CD4-positive, alpha-beta T cell treated with Interleukin-2 at 100 ng/mL for 4 hours (primary cell): ENCODE measurements at regions not wholly inside any gene's neighbourhood (a gene's known extent, or its start where the extent isn't known, plus 50 kb on each side); places are given as distances from the start of the nearest gene placed in this dataset.
"Not testable (repeated sequence)": the region's sequence is repeated elsewhere in the genome, so short reads cannot be mapped to it uniquely, and the experiment has no call there.

Source experiments
- DNase-seq: peaks from one replicate; pipeline ENCODE4 v3.0.0-alpha.2; 2020; ENCODE audit warnings: low spot score

- DNase-seq, result no peak
These were observed 758.4 kb upstream of the TMEFF2 start for GRCh38 chr2:192953116-192953515.

- no peak for DNase-seq
These were observed 757.5 kb upstream of the TMEFF2 start for GRCh38 chr2:192952245-192952644.

- no peak for DNase-seq
These were observed 753.6 kb upstream of the TMEFF2 start for GRCh38 chr2:192948316-192948715.

- DNase-seq, result no peak
These were observed 752.6 kb upstream of the TMEFF2 start for GRCh38 chr2:192947352-192947751.

GRCh38 chr2:192940767-192941166, 746.0 kb upstream of the TMEFF2 start:
- DNase-seq, result no peak

- DNase-seq, result no peak
These were observed 737.6 kb upstream of the TMEFF2 start for GRCh38 chr2:192932376-192932775.

GRCh38 chr2:192921631-192922030, 726.9 kb upstream of the TMEFF2 start:
- DNase-seq, result not testable (repeated sequence)

- no peak for DNase-seq
These were observed 706.7 kb upstream of the TMEFF2 start for GRCh38 chr2:192901446-192901845.

- DNase-seq, result no peak
These were observed 704.7 kb upstream of the TMEFF2 start for GRCh38 chr2:192899466-192899865.

GRCh38 chr2:192893976-192894375, 699.2 kb upstream of the TMEFF2 start:
- not testable (repeated sequence) for DNase-seq

- DNase-seq, result no peak
These were observed 693.4 kb upstream of the TMEFF2 start for GRCh38 chr2:192888109-192888508.

GRCh38 chr2:192887337-192887736, 692.6 kb upstream of the TMEFF2 start:
- no peak for DNase-seq

- DNase-seq, result no peak
These were observed 691.9 kb upstream of the TMEFF2 start for GRCh38 chr2:192886636-192887035.

GRCh38 chr2:192885569-192886160, 690.9 kb upstream of the TMEFF2 start:
- no peak for DNase-seq

GRCh38 chr2:192877159-192877558, 682.4 kb upstream of the TMEFF2 start:
- DNase-seq, result no peak

- DNase-seq, result no peak
These were observed 682.0 kb upstream of the TMEFF2 start for GRCh38 chr2:192876698-192877097.

GRCh38 chr2:192854706-192855105, 660.0 kb upstream of the TMEFF2 start:
- no peak for DNase-seq

- DNase-seq, result no peak
These were observed 659.3 kb upstream of the TMEFF2 start for GRCh38 chr2:192854031-192854430.

- DNase-seq, result no peak
These were observed 634.2 kb upstream of the TMEFF2 start for GRCh38 chr2:192828947-192829346.

- DNase-seq, result no peak
These were observed 633.4 kb upstream of the TMEFF2 start for GRCh38 chr2:192828175-192828574.

- no peak for DNase-seq
These were observed 633.0 kb upstream of the TMEFF2 start for GRCh38 chr2:192827735-192828134.

- no peak for DNase-seq
These were observed 619.6 kb upstream of the TMEFF2 start for GRCh38 chr2:192814376-192814775.

GRCh38 chr2:192813341-192813740, 618.6 kb upstream of the TMEFF2 start:
- DNase-seq, result no peak

- DNase-seq, result no peak
These were observed 614.4 kb upstream of the TMEFF2 start for GRCh38 chr2:192809173-192809572.

- no peak for DNase-seq
These were observed 588.9 kb upstream of the TMEFF2 start for GRCh38 chr2:192783643-192784042.
